ENCODE measurements at regions not wholly inside any gene's neighbourhood (a gene's known extent, or its start where the extent isn't known, plus 50 kb on each side); places are given as distances from the start of the nearest gene placed in this dataset.

GRCh38 chr16:63200940-63201339, 1164.7 kb upstream of the CDH8 start:
- TF ChIP-seq CTCF (conservative IDR thresholded peaks at IDR 0.05) (no peak), ZFX (IDR thresholded peaks at IDR 0.05) (no peak)

Measured in C4-2B (cell line).